Ishikawa (cell line): ENCODE measurements at regions not wholly inside any gene's neighbourhood (a gene's known extent, or its start where the extent isn't known, plus 50 kb on each side); places are given as distances from the start of the nearest gene placed in this dataset.

Experiments used
- CEBPB ChIP-seq: IDR thresholded peaks from 2 replicates; pipeline ENCODE4 v1.6.1; 2012
- CREB1 ChIP-seq: IDR thresholded peaks from 2 replicates; pipeline ENCODE4 v1.6.1; 2012; ENCODE audit warnings: low read depth
- EGR1 ChIP-seq: IDR thresholded peaks from 2 replicates; pipeline ENCODE4 v1.6.1; 2012
- EP300 ChIP-seq: IDR thresholded peaks from 2 replicates; pipeline ENCODE4 v1.6.1; 2012; ENCODE audit warnings: borderline replicate concordance
- FOXM1 ChIP-seq: IDR thresholded peaks from 2 replicates; pipeline ENCODE4 v1.6.1; 2012; ENCODE audit warnings: low read depth, borderline replicate concordance
- NFIC ChIP-seq: IDR thresholded peaks from 2 replicates; pipeline ENCODE4 v1.6.1; 2012
- RAD21 ChIP-seq: IDR thresholded peaks from 2 replicates; pipeline ENCODE4 v1.6.1; 2012; ENCODE audit warnings: low read depth
- REST ChIP-seq: IDR thresholded peaks from 2 replicates; pipeline ENCODE4 v1.6.1; 2012; ENCODE audit warnings: low read depth, mild to moderate bottlenecking
- TAF1 ChIP-seq: IDR thresholded peaks from 2 replicates; pipeline ENCODE4 v1.6.1; 2012; ENCODE audit warnings: low read depth, mild to moderate bottlenecking
- TCF12 ChIP-seq: IDR thresholded peaks from 2 replicates; pipeline ENCODE4 v1.6.1; 2012; ENCODE audit warnings: low read depth
- TEAD4 ChIP-seq: IDR thresholded peaks from 2 replicates; pipeline ENCODE4 v1.6.1; 2012
- YY1 ChIP-seq: IDR thresholded peaks from 2 replicates; pipeline ENCODE4 v1.6.1; 2012; ENCODE audit warnings: low read depth
- ZBTB7A ChIP-seq: IDR thresholded peaks from 2 replicates; pipeline ENCODE4 v1.6.1; 2012; ENCODE audit warnings: low read depth
- TF ChIP-seq, protein P1 (sequence below): IDR thresholded peaks from 2 replicates; pipeline ENCODE4 v1.6.1; 2012
- TF ChIP-seq, protein P2 (sequence below): IDR thresholded peaks from 2 replicates; pipeline ENCODE4 v1.6.1; 2012

- TF ChIP-seq TCF12, result no peak
- no peak for TF ChIP-seq RAD21
- no peak for TF ChIP-seq ZBTB7A
- no peak for TF ChIP-seq CEBPB
- no peak for TF ChIP-seq REST
- no peak for TF ChIP-seq NFIC
Measured at GRCh38 chr3:182651461-182651860, 141.8 kb upstream of the ATP11B start.

GRCh38 chr3:182668541-182668940 lies 124.8 kb upstream of the ATP11B start:
- TF ChIP-seq EGR1, result no peak
- TF ChIP-seq, protein P1, sequence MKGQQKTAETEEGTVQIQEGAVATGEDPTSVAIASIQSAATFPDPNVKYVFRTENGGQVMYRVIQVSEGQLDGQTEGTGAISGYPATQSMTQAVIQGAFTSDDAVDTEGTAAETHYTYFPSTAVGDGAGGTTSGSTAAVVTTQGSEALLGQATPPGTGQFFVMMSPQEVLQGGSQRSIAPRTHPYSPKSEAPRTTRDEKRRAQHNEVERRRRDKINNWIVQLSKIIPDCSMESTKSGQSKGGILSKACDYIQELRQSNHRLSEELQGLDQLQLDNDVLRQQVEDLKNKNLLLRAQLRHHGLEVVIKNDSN, result no peak
- TF ChIP-seq TEAD4, result no peak
- no peak for TF ChIP-seq TCF12
- TF ChIP-seq NFIC, result no peak
- TF ChIP-seq EP300, result no peak
- no peak for TF ChIP-seq FOXM1
- TF ChIP-seq REST, result no peak
- TF ChIP-seq CEBPB, result no peak
- TF ChIP-seq TAF1, result no peak
- TF ChIP-seq RAD21, result no peak
- TF ChIP-seq, protein P2, sequence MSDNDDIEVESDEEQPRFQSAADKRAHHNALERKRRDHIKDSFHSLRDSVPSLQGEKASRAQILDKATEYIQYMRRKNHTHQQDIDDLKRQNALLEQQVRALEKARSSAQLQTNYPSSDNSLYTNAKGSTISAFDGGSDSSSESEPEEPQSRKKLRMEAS, result no peak
- no peak for TF ChIP-seq ZBTB7A
- no peak for TF ChIP-seq YY1
- no peak for TF ChIP-seq CREB1

GRCh38 chr3:182668974-182669373 lies 124.3 kb upstream of the ATP11B start:
- no peak for TF ChIP-seq CEBPB
- no peak for TF ChIP-seq RAD21
- TF ChIP-seq EP300, result no peak
- TF ChIP-seq, protein P2, result no peak
- no peak for TF ChIP-seq YY1
- TF ChIP-seq EGR1, result no peak
- TF ChIP-seq ZBTB7A, result no peak
- TF ChIP-seq FOXM1, result no peak
- TF ChIP-seq REST, result no peak

GRCh38 chr3:182671541-182671940 lies 121.8 kb upstream of the ATP11B start:
- TF ChIP-seq TCF12, result no peak
- TF ChIP-seq RAD21, result no peak
- TF ChIP-seq, protein P2, result no peak
- TF ChIP-seq TAF1, result no peak
- TF ChIP-seq FOXM1, result no peak
- TF ChIP-seq CREB1, result no peak
- TF ChIP-seq TEAD4, result no peak
- no peak for TF ChIP-seq REST
